SU-DHL-6 (cell line): ENCODE measurements at regions not wholly inside any gene's neighbourhood (a gene's known extent, or its start where the extent isn't known, plus 50 kb on each side); places are given as distances from the start of the nearest gene placed in this dataset.

Experiments used
- CTCF ChIP-seq: fragments of 200-600 bp; sonication (generic); IDR thresholded peaks from one replicate; pipeline ENCODE4 v1.5.1; 2017; ENCODE audit warnings: antibody characterized with exemption, mild to moderate bottlenecking, low read length, moderate library complexity; ENCODE audit not compliant: insufficient read depth, poor library complexity, severe bottlenecking
- EZH2phosphoT487 ChIP-seq: fragments of 200-600 bp; sonication (generic), shearing (Covaris generic); conservative IDR thresholded peaks from 2 replicates; pipeline ENCODE4 v1.6.1; 2018; ENCODE audit warnings: mild to moderate bottlenecking, antibody characterized with exemption, low read length, moderate library complexity, mixed read lengths

GRCh38 chr13:53513226-53513625 lies 484.6 kb downstream of the OLFM4 start:
- TF ChIP-seq CTCF: no peak
- no peak for TF ChIP-seq EZH2phosphoT487
